ENCODE measurements at regions not wholly inside any gene's neighbourhood (a gene's known extent, or its start where the extent isn't known, plus 50 kb on each side); places are given as distances from the start of the nearest gene placed in this dataset.

- Mint-ChIP-seq H3K27ac (no peak overlapping the region), H3K27me3 (ENCODE audit: low read depth) (no peaks in the 10 kb centered on the region; the same call in 1 of the 2 replicates), H3K9me3 (peaks cover 58% of the 10 kb centered on the region), H3K4me1 (no peaks in the 10 kb centered on the region), H3K36me3 (peaks cover 23% of the 10 kb centered on the region), H3K4me3 (no peak overlapping the region)
- ChIA-PET POLR2A (no interaction called here), CTCF (interaction anchor here (0.5 kb wide), 1 partner anchor 891 kb away, joined by 3 read pairs; no protein-coding TSS in a partner anchor)
- ATAC-seq (no peak), DNase-seq (ENCODE audit: low spot score) (no peak)
- no peak for TF ChIP-seq ZNF263 (CRISPR knock-in tag; IDR thresholded peaks at IDR 0.05; ENCODE audit: low read depth)
- TF ChIP-seq CBFB (CRISPR knock-in tag; IDR thresholded peaks at IDR 0.05; ENCODE audit: low read depth): no peak
- no peak for TF ChIP-seq FOXJ3 (CRISPR knock-in tag; IDR thresholded peaks at IDR 0.05; ENCODE audit: borderline replicate concordance)
- no peak for TF ChIP-seq NR1H2 (CRISPR knock-in tag; IDR thresholded peaks at IDR 0.05)
- no peak for TF ChIP-seq CTCF (IDR thresholded peaks at IDR 0.05)
- no peak for TF ChIP-seq ZNF317 (CRISPR knock-in tag; IDR thresholded peaks at IDR 0.05; ENCODE audit: borderline replicate concordance, low read depth)
- TF ChIP-seq, protein P1, sequence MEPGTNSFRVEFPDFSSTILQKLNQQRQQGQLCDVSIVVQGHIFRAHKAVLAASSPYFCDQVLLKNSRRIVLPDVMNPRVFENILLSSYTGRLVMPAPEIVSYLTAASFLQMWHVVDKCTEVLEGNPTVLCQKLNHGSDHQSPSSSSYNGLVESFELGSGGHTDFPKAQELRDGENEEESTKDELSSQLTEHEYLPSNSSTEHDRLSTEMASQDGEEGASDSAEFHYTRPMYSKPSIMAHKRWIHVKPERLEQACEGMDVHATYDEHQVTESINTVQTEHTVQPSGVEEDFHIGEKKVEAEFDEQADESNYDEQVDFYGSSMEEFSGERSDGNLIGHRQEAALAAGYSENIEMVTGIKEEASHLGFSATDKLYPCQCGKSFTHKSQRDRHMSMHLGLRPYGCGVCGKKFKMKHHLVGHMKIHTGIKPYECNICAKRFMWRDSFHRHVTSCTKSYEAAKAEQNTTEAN (CRISPR knock-in tag; IDR thresholded peaks at IDR 0.05): no peak
- no peak for TF ChIP-seq E2F4 (CRISPR knock-in tag; IDR thresholded peaks at IDR 0.05; ENCODE audit: borderline replicate concordance, low read depth)
- TF ChIP-seq GTF2I (CRISPR knock-in tag; conservative IDR thresholded peaks at IDR 0.05): no peak
- TF ChIP-seq AR (CRISPR knock-in tag; IDR thresholded peaks at IDR 0.05): no peak
- no peak for TF ChIP-seq ZNF219 (CRISPR knock-in tag; IDR thresholded peaks at IDR 0.05; ENCODE audit: borderline replicate concordance)
- TF ChIP-seq PRRX2 (CRISPR knock-in tag; IDR thresholded peaks at IDR 0.05): no peak
- no peak for TF ChIP-seq SMAD4 (CRISPR knock-in tag; IDR thresholded peaks at IDR 0.05)
- no peak for TF ChIP-seq IRF1 (CRISPR knock-in tag; IDR thresholded peaks at IDR 0.05)
- TF ChIP-seq ESRRA (CRISPR knock-in tag; IDR thresholded peaks at IDR 0.05; ENCODE audit: borderline replicate concordance): no peak
- TF ChIP-seq ZNF396 (CRISPR knock-in tag; IDR thresholded peaks at IDR 0.05; ENCODE audit: borderline replicate concordance): no peak
- no peak for TF ChIP-seq MLX (CRISPR knock-in tag; IDR thresholded peaks at IDR 0.05)
- TF ChIP-seq RELA (CRISPR knock-in tag; IDR thresholded peaks at IDR 0.05; ENCODE audit: borderline replicate concordance): no peak
These were observed 1017.6 kb upstream of the GYPC start for GRCh38 chr2:125638345-125638744.

All from WTC11 (cell line).